Panc1 (cell line): ENCODE measurements at regions not wholly inside any gene's neighbourhood (a gene's known extent, or its start where the extent isn't known, plus 50 kb on each side); places are given as distances from the start of the nearest gene placed in this dataset.

Experiments
- ATAC-seq: fragments of 200-7000 bp; cut with Tn5 transposase; 2 replicates; pipeline ENCODE4 v1.9.1; 2020; ENCODE audit warnings: mild to moderate bottlenecking, moderate library complexity
- BruUV-seq: library from RNA; stranded (reverse); fragments of 400-500 nt; replicated peaks from 2 replicates; lab custom pipeline; 2021; lab: Mats Ljungman, UMichigan
- CTCF ChIA-PET: fragments of 300-600 bp; sonication (Branson Sonifier 250); formaldehyde crosslinking; loops from one replicate; lab custom pipeline; 2022; ENCODE audit warnings: antibody characterized with exemption; lab: Charles Lee
- POLR2A ChIA-PET: fragments of 300-600 bp; sonication (Branson Sonifier 250); formaldehyde crosslinking; loops from one replicate; lab custom pipeline; 2022; ENCODE audit warnings: antibody characterized with exemption; lab: Charles Lee
- DNase-seq: peaks from one replicate; pipeline ENCODE4 v3.0.0-alpha.2; 2010; ENCODE audit warnings: low read depth, low spot score
- H3K27ac ChIP-seq: 2 replicates; pipeline ENCODE4 v1.5.1; 2011; ENCODE audit warnings: mild to moderate bottlenecking, low read length, inconsistent platforms
- H3K27me3 ChIP-seq: fragments of 200-500 bp; sonication (Bioruptor generic); 2 replicates; pipeline ENCODE4 v1.6.0; 2014; ENCODE audit warnings: low read length, inconsistent platforms; ENCODE audit not compliant: control insufficient read depth, insufficient read depth
- H3K36me3 ChIP-seq: fragments of 200-500 bp; sonication (Bioruptor generic); 2 replicates; pipeline ENCODE4 v1.5.1; 2014; ENCODE audit warnings: inconsistent platforms, mild to moderate bottlenecking, low read length, moderate library complexity; ENCODE audit not compliant: control insufficient read depth, insufficient read depth
- H3K4me1 ChIP-seq: 2 replicates; pipeline ENCODE4 v1.5.1; 2011; ENCODE audit warnings: inconsistent platforms, mild to moderate bottlenecking, low read length, moderate library complexity; ENCODE audit not compliant: control insufficient read depth, insufficient read depth
- H3K4me3 ChIP-seq, 2 experiments: 2 replicates each; pipeline ENCODE4 v1.5.1; 2011 to 2012; ENCODE audit warnings: low read depth in 2 of 2, low read length in 2 of 2, mild to moderate bottlenecking in 2 of 2, inconsistent platforms in 1 of 2, moderate library complexity in 1 of 2
- H3K9me3 ChIP-seq: fragments of 200-500 bp; sonication (Bioruptor generic); 2 replicates; pipeline ENCODE4 v1.5.1; 2014; ENCODE audit warnings: low read depth, mild to moderate bottlenecking, inconsistent platforms, low read length, moderate library complexity; ENCODE audit not compliant: control insufficient read depth, insufficient read depth
- POLR2AphosphoS5 ChIP-seq: IDR thresholded peaks from 2 replicates; pipeline ENCODE4 v1.6.1; 2012; ENCODE audit warnings: mild to moderate bottlenecking, low read depth, low read length, moderate library complexity
- SIN3A ChIP-seq: IDR thresholded peaks from 2 replicates; pipeline ENCODE4 v1.6.1; 2012; ENCODE audit warnings: low read depth, mild to moderate bottlenecking, low read length, moderate library complexity, borderline replicate concordance; ENCODE audit not compliant: insufficient read depth
- TCF7L2 ChIP-seq: IDR thresholded peaks from 2 replicates; pipeline ENCODE4 v1.6.1; 2011; ENCODE audit warnings: mild to moderate bottlenecking, low read depth, low read length, inconsistent platforms
- in situ Hi-C: cut with HindIII; loops from 2 replicates; pipeline ENCODE4 v1.10.0; 2016; ENCODE audit warnings: low sequenced_read_pairs, low pct_unique_long_range_greater_than_20kb
- intact Hi-C: fragments of 100-400 bp; cut with micrococcal nuclease; formaldehyde crosslinking; loops from one replicate; pipeline ENCODE4 v1.10.0; 2022; ENCODE audit not compliant: unreplicated experiment
- TF ChIP-seq, protein P1 (sequence below): fragments of 450-650 bp; IDR thresholded peaks from 2 replicates; pipeline ENCODE4 v1.5.1; 2017; ENCODE audit warnings: mild to moderate bottlenecking
- TF ChIP-seq, protein P2 (sequence below), 2 experiments: IDR thresholded peaks; 2 replicates each; pipeline ENCODE4 v1.6.1; 2011 to 2012; ENCODE audit warnings: low read depth in 2 of 2, control low read depth in 1 of 2, low read length in 1 of 2, mild to moderate bottlenecking in 1 of 2, moderate library complexity in 1 of 2; ENCODE audit not compliant: insufficient read depth in 1 of 2

DNA sequence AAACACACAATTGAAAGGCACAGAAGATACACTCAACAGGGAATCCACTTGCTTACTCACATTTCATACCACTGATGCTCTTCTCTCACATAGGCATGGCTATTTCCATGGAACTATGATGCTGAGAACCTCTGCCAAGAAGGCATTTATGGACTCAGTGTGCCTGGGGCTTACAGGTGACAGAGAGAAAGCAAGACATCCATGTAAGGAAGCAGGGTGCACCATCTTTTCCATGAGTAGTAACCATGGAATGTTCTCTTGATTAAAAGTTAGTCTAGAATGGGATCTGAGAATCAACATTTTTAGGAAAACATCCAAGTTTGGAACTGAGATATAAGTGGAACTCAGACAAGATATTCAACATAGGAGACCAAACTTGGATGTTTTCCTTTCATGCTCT lies 52.5 kb upstream of the MACC1 start:
- TF ChIP-seq TCF7L2: no peak
- TF ChIP-seq, protein P1, sequence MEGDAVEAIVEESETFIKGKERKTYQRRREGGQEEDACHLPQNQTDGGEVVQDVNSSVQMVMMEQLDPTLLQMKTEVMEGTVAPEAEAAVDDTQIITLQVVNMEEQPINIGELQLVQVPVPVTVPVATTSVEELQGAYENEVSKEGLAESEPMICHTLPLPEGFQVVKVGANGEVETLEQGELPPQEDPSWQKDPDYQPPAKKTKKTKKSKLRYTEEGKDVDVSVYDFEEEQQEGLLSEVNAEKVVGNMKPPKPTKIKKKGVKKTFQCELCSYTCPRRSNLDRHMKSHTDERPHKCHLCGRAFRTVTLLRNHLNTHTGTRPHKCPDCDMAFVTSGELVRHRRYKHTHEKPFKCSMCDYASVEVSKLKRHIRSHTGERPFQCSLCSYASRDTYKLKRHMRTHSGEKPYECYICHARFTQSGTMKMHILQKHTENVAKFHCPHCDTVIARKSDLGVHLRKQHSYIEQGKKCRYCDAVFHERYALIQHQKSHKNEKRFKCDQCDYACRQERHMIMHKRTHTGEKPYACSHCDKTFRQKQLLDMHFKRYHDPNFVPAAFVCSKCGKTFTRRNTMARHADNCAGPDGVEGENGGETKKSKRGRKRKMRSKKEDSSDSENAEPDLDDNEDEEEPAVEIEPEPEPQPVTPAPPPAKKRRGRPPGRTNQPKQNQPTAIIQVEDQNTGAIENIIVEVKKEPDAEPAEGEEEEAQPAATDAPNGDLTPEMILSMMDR: no peak
- TF ChIP-seq SIN3A: no peak
- TF ChIP-seq POLR2AphosphoS5: no peak
- TF ChIP-seq, protein P2, sequence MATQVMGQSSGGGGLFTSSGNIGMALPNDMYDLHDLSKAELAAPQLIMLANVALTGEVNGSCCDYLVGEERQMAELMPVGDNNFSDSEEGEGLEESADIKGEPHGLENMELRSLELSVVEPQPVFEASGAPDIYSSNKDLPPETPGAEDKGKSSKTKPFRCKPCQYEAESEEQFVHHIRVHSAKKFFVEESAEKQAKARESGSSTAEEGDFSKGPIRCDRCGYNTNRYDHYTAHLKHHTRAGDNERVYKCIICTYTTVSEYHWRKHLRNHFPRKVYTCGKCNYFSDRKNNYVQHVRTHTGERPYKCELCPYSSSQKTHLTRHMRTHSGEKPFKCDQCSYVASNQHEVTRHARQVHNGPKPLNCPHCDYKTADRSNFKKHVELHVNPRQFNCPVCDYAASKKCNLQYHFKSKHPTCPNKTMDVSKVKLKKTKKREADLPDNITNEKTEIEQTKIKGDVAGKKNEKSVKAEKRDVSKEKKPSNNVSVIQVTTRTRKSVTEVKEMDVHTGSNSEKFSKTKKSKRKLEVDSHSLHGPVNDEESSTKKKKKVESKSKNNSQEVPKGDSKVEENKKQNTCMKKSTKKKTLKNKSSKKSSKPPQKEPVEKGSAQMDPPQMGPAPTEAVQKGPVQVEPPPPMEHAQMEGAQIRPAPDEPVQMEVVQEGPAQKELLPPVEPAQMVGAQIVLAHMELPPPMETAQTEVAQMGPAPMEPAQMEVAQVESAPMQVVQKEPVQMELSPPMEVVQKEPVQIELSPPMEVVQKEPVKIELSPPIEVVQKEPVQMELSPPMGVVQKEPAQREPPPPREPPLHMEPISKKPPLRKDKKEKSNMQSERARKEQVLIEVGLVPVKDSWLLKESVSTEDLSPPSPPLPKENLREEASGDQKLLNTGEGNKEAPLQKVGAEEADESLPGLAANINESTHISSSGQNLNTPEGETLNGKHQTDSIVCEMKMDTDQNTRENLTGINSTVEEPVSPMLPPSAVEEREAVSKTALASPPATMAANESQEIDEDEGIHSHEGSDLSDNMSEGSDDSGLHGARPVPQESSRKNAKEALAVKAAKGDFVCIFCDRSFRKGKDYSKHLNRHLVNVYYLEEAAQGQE (IDR thresholded peaks at IDR 0.05; ENCODE audit: insufficient read depth in 1 of 2, low read depth in 2 of 2, low read length in 1 of 2): no peak
- in situ Hi-C loops (no loop called here), intact Hi-C loops (no loop called here)
- no peaks in the 10 kb centered on the region for H3K27me3 ChIP-seq
- H3K36me3 ChIP-seq: no peaks in the 10 kb centered on the region
- no TSS peak for BruUV-seq
- ATAC-seq: no peak
- no peaks in the 10 kb centered on the region for H3K4me1 ChIP-seq
- DNase-seq: no peak
- H3K27ac ChIP-seq: no peak overlapping the region
- no peaks in the 10 kb centered on the region for H3K9me3 ChIP-seq
- ChIA-PET CTCF (no interaction called here), POLR2A (no interaction called here)
- no peak overlapping the region for H3K4me3 ChIP-seq

DNA sequence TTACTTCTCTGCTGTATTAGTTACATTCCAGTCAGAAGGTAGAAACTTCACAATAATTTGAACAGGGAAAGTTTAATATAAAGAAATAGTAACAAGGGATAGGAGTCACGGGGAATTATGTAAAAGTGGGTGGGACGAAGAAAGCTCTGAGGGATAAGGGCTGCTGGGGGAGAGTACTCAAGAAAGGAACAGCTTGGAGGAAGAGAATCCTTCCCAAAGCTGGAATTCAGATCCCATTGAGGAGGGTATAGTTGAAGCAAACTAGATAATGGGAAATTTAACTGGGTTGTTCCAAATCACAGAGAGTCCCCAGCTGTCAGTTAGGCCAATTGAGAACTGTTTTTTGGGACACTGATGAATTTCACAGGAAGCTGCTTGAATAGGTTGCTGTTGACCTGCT lies 53.2 kb upstream of the MACC1 start:
- no peak overlapping the region for H3K27ac ChIP-seq

More for the DNA sequence above, 53.2 kb upstream of the MACC1 start:
- no peaks in the 10 kb centered on the region for H3K36me3 ChIP-seq
- in situ Hi-C loops: no loop called here
- BruUV-seq: no TSS peak
- no peak for ATAC-seq
- H3K9me3 ChIP-seq: no peaks in the 10 kb centered on the region
- DNase-seq: no peak
- H3K27me3 ChIP-seq: no peaks in the 10 kb centered on the region
- TF ChIP-seq SIN3A (no peak), POLR2AphosphoS5 (no peak), TCF7L2 (no peak)
- TF ChIP-seq, protein P1: no peak
- TF ChIP-seq, protein P2 (IDR thresholded peaks at IDR 0.05; ENCODE audit: insufficient read depth in 1 of 2, low read depth in 2 of 2, low read length in 1 of 2): no peak
- POLR2A ChIA-PET: no interaction called here
- intact Hi-C loops: no loop called here
- H3K4me3 ChIP-seq: no peak overlapping the region
- CTCF ChIA-PET: no interaction called here
- H3K4me1 ChIP-seq: no peaks in the 10 kb centered on the region
